HG03196 (cell line): ENCODE measurements at regions not wholly inside any gene's neighbourhood (a gene's known extent, or its start where the extent isn't known, plus 50 kb on each side); places are given as distances from the start of the nearest gene placed in this dataset.

Experiments used
- ATAC-seq: cut with Tn5 transposase; IDR thresholded peaks from one replicate; pipeline ENCODE4 v1.9.1; 2021; ENCODE audit not compliant: unreplicated experiment

GRCh38 chr17:73694491-73694890, 50.2 kb upstream of the SDK2 start:
- ATAC-seq, result no peak

- no peak for ATAC-seq
Observed at GRCh38 chr17:73695035-73695738, 50.9 kb upstream of the SDK2 start.

- no peak for ATAC-seq
Observed at GRCh38 chr17:73696251-73696650, 52.0 kb upstream of the SDK2 start.

GRCh38 chr17:73697872-73698271, 53.6 kb upstream of the SDK2 start:
- ATAC-seq, result no peak

GRCh38 chr17:73698966-73699365, 54.7 kb upstream of the SDK2 start:
- ATAC-seq, result no peak

- no peak for ATAC-seq
Observed at GRCh38 chr17:73701701-73702100, 57.5 kb upstream of the SDK2 start.

GRCh38 chr17:73703192-73703591, 58.9 kb upstream of the SDK2 start:
- ATAC-seq, result no peak

GRCh38 chr17:73703917-73704316, 59.7 kb upstream of the SDK2 start:
- ATAC-seq, result no peak

- ATAC-seq, result no peak
Observed at GRCh38 chr17:73705594-73705993, 61.3 kb upstream of the SDK2 start.

GRCh38 chr17:73706428-73706827, 62.2 kb upstream of the SDK2 start:
- ATAC-seq, result no peak

GRCh38 chr17:73706858-73707257, 62.6 kb upstream of the SDK2 start:
- no peak for ATAC-seq

- no peak for ATAC-seq
Observed at GRCh38 chr17:73707358-73707757, 63.1 kb upstream of the SDK2 start.

GRCh38 chr17:73710095-73710592, 65.9 kb upstream of the SDK2 start:
- ATAC-seq, result no peak

GRCh38 chr17:73711184-73711583, 66.9 kb upstream of the SDK2 start:
- ATAC-seq, result peak; percentile 85

- ATAC-seq, result no peak
Observed at GRCh38 chr17:73711916-73712315, 67.7 kb upstream of the SDK2 start.

- ATAC-seq, result no peak
Observed at GRCh38 chr17:73713136-73713535, 68.9 kb upstream of the SDK2 start.

GRCh38 chr17:73715769-73716168, 71.5 kb upstream of the SDK2 start:
- no peak for ATAC-seq

- ATAC-seq, result no peak
Observed at GRCh38 chr17:73717690-73718089, 73.4 kb upstream of the SDK2 start.

- ATAC-seq, result no peak
Observed at GRCh38 chr17:73718362-73718761, 74.1 kb upstream of the SDK2 start.

GRCh38 chr17:73718912-73719311, 74.7 kb upstream of the SDK2 start:
- no peak for ATAC-seq

GRCh38 chr17:73719588-73720071, 75.4 kb upstream of the SDK2 start:
- ATAC-seq, result no peak

GRCh38 chr17:73720187-73720834, 76.1 kb upstream of the SDK2 start:
- no peak for ATAC-seq
